Fibroblast of mammary gland (primary cell): ENCODE measurements at regions not wholly inside any gene's neighbourhood (a gene's known extent, or its start where the extent isn't known, plus 50 kb on each side); places are given as distances from the start of the nearest gene placed in this dataset.
"Not testable (repeated sequence)": the region's sequence is repeated elsewhere in the genome, so short reads cannot be mapped to it uniquely, and the experiment has no call there.

Experiments used
- DNase-seq: peaks from one replicate; pipeline ENCODE4 v3.0.0-alpha.2; 2010; ENCODE audit warnings: low read depth
- H3K4me3 ChIP-seq: 2 replicates; pipeline ENCODE4 v1.5.1; 2011; ENCODE audit warnings: low read depth, mild to moderate bottlenecking, low read length, moderate library complexity; ENCODE audit not compliant: control insufficient read depth
- CTCF ChIP-seq: conservative IDR thresholded peaks from 2 replicates; pipeline ENCODE4 v1.5.1; 2011; ENCODE audit warnings: low read depth, low read length, inconsistent platforms; ENCODE audit not compliant: control insufficient read depth, insufficient read depth

DNA sequence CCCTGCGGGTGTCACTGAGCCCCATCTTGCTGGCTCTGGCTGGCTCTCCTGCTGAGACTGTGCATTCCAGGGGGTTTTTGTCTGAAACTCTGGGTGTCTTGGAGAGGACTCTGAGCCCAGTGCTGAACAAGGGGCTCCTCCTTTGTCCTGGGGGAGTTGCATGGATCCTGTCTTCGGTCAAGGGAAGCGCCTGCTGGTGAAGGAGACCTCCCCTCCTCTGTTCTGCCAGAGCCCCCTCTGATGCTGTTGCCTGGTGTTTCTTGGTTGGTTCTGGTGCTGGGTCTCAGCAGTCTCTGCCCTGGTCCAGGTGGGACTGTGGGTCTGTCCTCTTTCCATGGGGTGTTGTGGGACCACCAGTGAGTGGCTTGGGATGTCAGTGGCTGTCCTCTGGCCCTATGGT, 380.9 kb downstream of the TMEM121 start:
- no peak for DNase-seq
- no peak overlapping the region for H3K4me3 ChIP-seq
- no peak for TF ChIP-seq CTCF

DNA sequence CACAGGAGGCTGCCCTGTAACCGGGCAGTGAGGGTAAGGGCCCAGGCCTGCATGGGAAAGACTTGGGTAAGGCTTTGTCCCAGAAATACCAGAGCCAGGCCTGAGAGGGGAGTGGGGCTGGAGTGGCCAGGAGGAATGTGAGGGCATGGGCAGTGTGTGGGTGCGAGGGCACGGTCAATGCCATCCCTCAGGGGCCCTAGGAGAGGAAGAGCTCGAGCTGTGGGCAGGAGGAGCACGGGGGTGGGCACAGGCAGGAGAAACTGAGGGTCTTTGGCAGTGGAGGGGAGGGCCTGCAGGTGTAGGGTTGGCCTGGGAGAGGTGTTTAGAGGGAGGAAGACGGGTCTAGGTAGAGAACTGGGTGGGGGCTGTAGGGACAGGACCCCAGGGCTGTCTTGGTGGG, 381.6 kb downstream of the TMEM121 start:
- no peak for DNase-seq
- TF ChIP-seq CTCF, result no peak
- no peak overlapping the region for H3K4me3 ChIP-seq

- no peak overlapping the region for H3K4me3 ChIP-seq
- DNase-seq, result no peak
- TF ChIP-seq CTCF, result no peak
Observed at GRCh38 chr14:105908481-105908911, 382.1 kb downstream of the TMEM121 start.

- no peak for DNase-seq
- no peak for TF ChIP-seq CTCF
- no peak overlapping the region for H3K4me3 ChIP-seq
Observed at GRCh38 chr14:105909046-105909827, 382.9 kb downstream of the TMEM121 start.

DNA sequence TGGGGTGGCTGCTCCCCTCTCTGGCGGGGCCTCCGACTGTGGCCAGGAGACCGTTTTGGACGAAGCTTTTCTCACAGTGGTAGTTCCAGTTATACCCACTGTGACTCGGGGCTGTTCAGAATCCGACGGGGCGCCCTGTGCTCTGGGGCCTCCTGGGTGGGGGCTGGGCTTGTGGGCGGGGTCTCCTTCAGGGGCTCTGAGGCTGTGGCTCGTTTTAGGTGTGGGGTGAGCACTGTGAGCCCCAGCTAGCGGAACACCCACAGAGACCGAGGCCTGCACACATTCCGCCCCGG, 383.4 kb downstream of the TMEM121 start:
- H3K4me3 ChIP-seq, DNase-seq: not testable (repeated sequence)

DNA sequence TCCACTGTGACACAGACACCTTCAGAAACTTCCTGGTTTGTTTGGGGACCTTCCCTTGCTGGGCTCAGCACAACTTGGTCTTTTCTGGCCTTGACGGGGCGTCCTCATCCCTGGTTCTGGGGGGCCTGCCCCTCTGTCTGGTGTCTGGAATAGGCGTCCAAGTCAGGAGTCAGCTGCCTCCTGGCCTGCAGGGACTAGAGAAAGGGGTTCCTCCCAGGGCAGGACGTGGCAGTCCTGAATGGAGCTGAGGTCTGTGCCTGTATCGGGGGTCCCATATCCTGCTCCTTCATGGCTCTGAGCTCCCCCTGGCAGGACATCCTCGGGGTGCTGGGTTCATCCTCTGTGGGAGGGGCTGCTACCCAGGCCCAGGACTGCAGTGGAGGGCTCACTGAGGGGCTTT, 384.0 kb downstream of the TMEM121 start:
- no peak for DNase-seq
- no peak overlapping the region for H3K4me3 ChIP-seq
- no peak for TF ChIP-seq CTCF

- no peak for TF ChIP-seq CTCF
- DNase-seq, result no peak
- H3K4me3 ChIP-seq, result no peak overlapping the region
Observed at GRCh38 chr14:105911006-105911847, 384.8 kb downstream of the TMEM121 start.

- DNase-seq, H3K4me3 ChIP-seq: not testable (repeated sequence)
Observed at GRCh38 chr14:105911848-105912292, 385.5 kb downstream of the TMEM121 start.
